ENCODE measurements at regions not wholly inside any gene's neighbourhood (a gene's known extent, or its start where the extent isn't known, plus 50 kb on each side); places are given as distances from the start of the nearest gene placed in this dataset.

- TF ChIP-seq CTCF (IDR thresholded peaks at IDR 0.05; ENCODE audit: low read length), result no peak
- TF ChIP-seq EZH2 (IDR thresholded peaks at IDR 0.05; ENCODE audit: borderline replicate concordance, low read length), result no peak
These were observed 326.7 kb upstream of the TMPO start for GRCh38 chr12:98188650-98189077.
